ENCODE measurements at regions not wholly inside any gene's neighbourhood (a gene's known extent, or its start where the extent isn't known, plus 50 kb on each side); places are given as distances from the start of the nearest gene placed in this dataset.

DNA sequence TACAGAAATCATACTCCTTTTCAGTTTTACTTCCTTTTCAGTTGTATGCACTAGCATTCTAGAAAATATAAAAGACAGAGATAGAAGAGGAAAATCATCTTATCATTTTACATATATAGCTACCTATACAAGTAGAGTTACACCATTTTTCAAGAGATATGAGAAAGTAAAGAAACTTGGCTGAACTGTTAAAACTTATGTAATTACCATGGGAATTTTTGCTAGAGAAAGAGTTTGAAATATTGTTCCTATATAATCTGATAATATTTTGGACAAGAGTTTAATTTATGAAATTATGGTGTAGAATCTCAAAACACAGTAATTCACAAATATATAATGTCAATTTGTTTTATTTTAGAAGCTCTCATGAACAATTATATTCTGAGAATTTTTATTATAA lies 180.8 kb downstream of the PLPPR4 start:
- no peak for FAIRE-seq

DNA sequence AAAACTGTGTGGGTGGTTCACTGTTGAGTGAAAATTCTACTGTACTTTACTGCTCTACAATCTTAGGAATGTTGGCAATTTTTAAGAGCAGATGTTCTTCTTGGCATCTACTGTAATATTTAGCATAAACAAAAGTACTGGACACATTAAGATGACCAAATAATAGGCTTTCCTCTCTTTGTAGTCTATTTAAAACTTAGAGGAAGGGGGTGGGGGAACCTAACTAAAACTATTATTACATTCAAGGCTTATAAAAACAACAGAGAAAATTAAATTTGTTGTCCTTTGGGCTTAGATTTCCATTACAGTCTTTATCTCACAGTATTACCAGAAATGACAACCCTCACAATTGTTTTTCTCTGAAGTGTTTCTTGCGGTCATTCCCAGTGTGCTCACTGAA lies 181.2 kb downstream of the PLPPR4 start:
- FAIRE-seq: no peak

DNA sequence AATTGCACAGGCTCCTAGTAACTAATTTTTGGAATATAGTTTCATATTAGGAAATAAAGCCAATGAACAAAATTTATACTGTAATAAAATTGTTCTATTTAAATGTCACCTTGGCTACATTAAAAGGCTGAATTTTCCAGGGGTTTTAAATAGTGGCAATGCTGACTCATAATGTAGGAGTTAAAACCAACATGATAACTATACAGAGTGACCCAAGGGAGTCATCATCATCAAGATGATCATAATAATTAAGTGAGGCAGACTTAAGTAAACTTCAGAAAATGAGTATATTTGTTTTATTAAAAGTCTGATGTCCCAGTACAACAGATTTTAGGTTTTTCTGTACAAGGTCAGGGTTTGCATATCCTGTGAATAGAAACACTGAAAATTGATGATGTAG lies 183.4 kb downstream of the PLPPR4 start:
- FAIRE-seq: no peak

- FAIRE-seq: no peak
Observed at GRCh38 chr1:99455760-99456159, 190.2 kb upstream of the PALMD start.

GRCh38 chr1:99456536-99456935 lies 189.4 kb upstream of the PALMD start:
- no peak for FAIRE-seq

GRCh38 chr1:99457381-99458165 lies 188.3 kb upstream of the PALMD start:
- FAIRE-seq: no peak

- FAIRE-seq: no peak
Observed at GRCh38 chr1:99461499-99461898, 184.4 kb upstream of the PALMD start.

DNA sequence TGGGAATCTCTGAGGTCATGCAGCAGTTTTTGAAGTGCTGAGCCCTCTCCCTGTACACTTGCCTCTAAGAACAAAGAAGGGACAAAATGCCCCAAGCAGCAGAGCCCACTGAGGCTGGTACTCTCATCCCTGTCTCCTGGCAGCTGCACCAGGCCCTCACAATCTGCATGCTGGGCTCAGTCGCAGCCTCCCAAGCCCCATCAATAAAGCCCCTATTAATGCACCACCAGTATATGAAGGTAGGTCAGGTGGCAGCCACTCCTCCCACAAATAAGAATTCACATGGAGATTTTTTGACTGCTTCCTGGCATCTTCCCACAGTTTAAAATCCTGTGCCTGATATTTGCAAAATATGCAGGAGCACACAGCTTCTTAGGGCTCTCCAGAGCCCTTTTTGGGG lies 181.2 kb upstream of the PALMD start:
- FAIRE-seq: no peak

DNA sequence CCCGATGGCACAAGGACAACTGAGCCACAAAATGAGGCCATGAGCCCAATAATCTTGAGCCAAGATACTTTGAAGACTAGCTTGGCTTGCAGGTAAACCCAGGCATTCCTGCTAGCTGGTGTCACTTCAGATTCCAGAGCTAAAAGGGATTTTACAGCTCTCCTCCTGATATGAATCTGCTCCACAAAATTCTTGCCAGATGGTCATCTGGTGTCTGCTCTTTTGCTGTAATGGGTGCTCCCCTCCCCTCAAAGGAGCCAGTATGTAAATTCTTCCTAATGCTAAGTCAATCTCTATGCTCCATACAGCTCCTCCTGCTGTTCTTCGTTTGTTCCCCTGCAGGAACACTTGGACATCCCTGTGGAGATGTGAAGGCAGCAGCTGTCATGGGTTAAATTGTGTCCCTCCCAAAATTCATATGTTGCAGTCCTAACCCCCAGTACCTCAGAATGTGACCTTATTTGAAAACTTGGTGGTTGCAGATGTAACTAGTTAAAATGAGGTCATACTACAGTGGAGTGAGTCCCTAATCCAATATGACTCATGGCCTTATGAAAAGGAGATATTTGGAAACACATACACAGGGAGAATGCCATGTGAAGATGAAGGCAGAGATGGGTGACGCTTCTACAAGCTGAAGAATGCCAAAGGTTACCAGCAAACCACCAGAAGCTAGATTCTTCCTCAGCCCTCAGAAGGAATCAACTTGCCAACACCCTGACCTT lies 180.6 kb upstream of the PALMD start:
- FAIRE-seq: no peak

GRCh38 chr1:99467645-99468044 lies 178.3 kb upstream of the PALMD start:
- no peak for FAIRE-seq

- FAIRE-seq: no peak
Observed at GRCh38 chr1:99469550-99469971, 176.4 kb upstream of the PALMD start.

GRCh38 chr1:99472893-99473292 lies 173.0 kb upstream of the PALMD start:
- FAIRE-seq: peak; percentile 33

- FAIRE-seq: no peak
Observed at GRCh38 chr1:99474350-99474893, 171.5 kb upstream of the PALMD start.

DNA sequence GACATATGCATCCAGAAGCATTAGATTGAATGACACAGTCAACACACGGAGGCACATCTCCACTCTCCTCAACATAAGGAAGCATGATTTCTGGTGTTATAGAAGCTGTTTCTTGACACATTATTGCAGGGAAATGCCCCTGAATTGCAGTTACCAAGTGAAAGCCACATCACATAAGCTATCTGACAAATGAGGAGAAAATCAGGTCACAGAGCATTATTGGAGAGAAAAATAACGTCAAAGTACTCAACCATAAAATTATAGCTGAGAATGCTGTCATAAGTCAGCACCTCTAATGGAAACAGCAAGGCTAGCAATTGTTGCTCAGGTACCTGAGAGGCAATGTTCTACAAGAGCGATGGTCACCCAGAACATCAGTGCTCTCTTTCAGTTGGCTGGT lies 169.9 kb upstream of the PALMD start:
- FAIRE-seq: peak; percentile 98

DNA sequence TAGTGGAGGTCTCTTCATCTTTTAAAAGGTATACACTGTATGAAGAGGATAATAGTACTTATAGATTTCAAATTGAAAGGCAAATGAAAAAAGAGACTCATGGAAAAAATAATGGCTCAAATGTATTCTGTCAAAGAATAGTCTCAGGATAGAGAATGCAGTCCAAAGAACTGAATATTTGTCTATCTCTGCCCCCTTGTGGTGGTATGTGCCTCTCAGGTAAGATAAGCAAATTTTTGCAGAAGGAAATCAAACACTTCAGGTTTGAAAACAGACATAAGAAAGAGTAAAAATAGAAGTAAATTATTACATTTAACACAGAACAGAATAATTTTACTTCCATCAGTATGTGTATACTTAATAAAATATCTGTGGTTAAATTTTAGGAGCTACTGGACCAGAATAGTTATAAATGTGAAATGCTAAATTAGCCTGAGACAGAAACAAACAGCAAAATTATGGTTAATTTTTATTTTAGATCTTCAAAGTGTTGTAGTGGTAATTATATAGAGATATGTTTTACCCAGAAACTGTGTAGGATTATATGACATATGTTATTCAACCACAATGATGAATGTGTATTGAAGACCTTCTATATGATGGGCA lies 164.4 kb upstream of the PALMD start:
- peak; percentile 99 for FAIRE-seq

- FAIRE-seq: no peak
Observed at GRCh38 chr1:99482286-99482685, 163.6 kb upstream of the PALMD start.

GRCh38 chr1:99482750-99483149 lies 163.2 kb upstream of the PALMD start:
- no peak for FAIRE-seq

DNA sequence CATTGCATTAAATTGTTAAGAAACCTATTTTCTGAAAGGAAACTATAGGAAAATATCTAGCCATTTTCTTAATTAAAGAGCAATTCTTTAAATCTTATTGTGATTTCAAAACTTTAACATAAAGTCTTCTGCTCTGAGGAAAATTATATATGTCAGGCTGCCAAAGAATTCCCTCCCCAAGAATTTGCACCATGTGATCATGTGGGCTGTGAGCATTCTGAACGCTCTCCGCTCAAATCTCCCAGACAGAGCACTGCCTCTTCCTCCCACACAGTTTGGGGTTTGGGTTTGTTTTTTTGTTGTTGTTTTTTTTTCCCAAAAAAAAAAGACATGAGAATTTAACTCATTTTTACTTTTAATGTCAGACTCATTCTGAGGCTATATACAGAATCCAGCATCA lies 155.9 kb upstream of the PALMD start:
- no peak for FAIRE-seq

- FAIRE-seq: no peak
Observed at GRCh38 chr1:99496067-99496466, 149.8 kb upstream of the PALMD start.

DNA sequence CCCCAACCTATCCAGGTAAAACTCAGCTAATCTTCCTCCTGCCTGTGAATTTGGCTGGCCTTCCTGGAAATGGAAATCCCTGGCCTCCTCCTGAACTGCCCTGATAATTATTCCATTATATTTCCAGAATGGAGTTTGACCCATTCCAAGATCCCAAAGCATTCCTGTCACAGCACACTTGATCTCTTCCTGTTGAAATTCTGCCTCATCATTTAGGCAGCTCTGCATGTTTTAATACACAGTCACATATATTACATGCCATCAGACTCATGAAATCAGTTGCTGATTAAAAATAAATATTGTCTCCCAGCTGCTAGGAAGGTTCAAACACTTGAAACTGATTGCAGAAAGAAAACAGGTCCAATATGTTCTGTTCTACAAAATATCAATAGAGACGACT lies 148.2 kb upstream of the PALMD start:
- FAIRE-seq: no peak

- FAIRE-seq: no peak
Observed at GRCh38 chr1:99500541-99500940, 145.4 kb upstream of the PALMD start.

DNA sequence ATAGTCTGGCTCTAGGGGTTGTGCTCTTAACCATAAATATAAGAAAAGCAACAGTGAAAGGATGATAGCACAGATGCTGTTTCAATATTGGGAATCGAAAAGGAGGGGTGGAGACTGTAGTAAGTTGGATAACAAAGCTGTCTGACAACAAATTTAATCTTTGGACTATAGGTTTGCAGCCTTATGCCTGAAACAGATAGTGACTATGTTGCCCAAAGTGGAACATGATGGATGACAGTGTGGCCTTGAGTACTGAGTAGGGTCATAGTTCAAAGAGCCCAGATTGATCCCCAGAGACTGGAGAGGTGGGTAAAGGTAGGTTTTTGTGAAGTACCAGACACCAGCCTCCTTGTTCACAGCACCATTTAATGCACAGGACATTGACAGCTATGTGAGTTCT lies 144.0 kb upstream of the PALMD start:
- no peak for FAIRE-seq

GRCh38 chr1:99502400-99502799 lies 143.5 kb upstream of the PALMD start:
- FAIRE-seq: no peak

- no peak for FAIRE-seq
Observed at GRCh38 chr1:99503276-99503747, 142.6 kb upstream of the PALMD start.
